ENCODE measurements at regions not wholly inside any gene's neighbourhood (a gene's known extent, or its start where the extent isn't known, plus 50 kb on each side); places are given as distances from the start of the nearest gene placed in this dataset.
"Not testable (repeated sequence)": the region's sequence is repeated elsewhere in the genome, so short reads cannot be mapped to it uniquely, and the experiment has no call there.

GRCh38 chr3:67167481-67167880 is 169.4 kb downstream of the KBTBD8 start:
- no peak for DNase-seq

DNA sequence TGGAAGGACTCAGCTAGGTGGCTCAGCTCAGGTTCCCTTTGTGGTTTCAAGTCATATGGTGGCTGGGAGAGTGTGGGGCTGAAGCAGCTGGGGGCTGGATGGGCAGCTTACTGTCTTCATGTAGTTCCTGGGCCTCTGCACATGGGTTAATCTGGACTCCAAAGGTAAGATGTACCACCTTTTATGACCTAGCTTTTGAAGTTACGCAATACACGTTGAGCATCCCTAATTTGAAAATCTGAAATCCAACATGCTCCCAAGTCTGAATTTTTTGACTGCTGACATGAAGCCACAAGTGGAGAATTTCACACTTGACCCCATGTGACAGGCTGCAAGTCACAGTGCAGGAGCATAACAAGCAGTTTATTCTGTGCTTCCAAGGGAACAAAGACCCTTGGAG is 173.7 kb downstream of the KBTBD8 start:
- DNase-seq = no peak

- not testable (repeated sequence) for DNase-seq
These were observed 175.0 kb downstream of the KBTBD8 start for GRCh38 chr3:67173130-67173529.

DNA sequence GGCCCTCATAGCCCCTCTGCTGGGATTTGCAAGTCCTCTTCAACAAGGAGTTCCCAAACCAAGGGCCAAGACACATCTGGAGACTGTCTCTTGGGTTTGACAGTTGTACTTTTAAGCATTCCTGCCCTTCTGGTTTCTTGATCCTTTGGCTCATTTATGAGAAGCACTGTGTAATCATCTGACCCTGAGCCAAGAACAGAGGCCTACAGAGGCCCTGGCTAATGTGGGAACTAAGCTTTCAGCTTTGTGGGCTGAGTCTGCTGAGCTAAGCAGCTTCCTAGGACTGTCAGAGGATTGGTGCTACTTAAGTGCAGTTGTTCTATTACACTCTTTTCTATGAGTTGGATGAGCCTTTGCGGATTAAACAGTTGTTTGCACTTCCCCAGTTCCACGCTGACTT is 178.3 kb downstream of the KBTBD8 start:
- no peak for DNase-seq

- no peak for DNase-seq
These were observed 194.4 kb downstream of the KBTBD8 start for GRCh38 chr3:67192466-67192865.

DNA sequence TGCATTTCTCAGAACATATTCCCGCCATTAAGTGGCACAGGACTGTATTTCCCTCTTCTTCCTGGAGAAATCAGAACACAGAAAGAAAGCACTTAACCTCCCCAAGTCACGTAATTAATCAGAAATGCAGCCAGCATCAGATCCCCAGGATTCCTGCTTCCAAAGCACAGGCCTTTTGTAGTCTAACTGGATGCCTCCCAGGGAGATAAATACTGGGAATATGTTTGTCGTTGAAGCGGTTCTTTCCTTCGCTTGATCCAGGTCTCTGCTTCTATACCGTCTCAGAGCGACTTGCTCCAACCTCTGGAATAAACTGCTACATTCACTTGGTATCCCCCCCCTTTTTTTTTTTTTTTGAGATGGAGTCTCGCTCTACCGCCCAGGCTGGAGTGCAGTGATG is 198.6 kb downstream of the KBTBD8 start:
- DNase-seq = no peak

DNA sequence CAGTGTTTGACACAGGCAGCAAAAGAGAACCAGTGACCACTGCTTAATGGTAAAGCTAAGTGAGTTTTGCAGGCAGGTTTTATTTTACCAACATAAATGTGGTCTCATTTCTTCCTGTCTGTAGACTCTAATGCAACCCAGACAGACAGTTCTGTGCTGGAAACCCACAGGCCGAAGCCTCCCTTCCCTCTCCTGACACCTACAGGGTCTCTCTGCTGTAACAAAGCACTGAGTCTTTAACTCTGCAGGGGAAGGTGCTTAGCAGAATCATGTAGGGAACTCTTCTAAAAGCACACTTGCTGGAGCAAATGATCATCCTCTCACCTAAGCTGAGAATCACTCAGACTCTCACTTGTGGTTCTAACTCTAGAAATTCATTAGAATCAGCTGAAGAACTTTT is 200.3 kb downstream of the KBTBD8 start:
- no peak for DNase-seq

DNA sequence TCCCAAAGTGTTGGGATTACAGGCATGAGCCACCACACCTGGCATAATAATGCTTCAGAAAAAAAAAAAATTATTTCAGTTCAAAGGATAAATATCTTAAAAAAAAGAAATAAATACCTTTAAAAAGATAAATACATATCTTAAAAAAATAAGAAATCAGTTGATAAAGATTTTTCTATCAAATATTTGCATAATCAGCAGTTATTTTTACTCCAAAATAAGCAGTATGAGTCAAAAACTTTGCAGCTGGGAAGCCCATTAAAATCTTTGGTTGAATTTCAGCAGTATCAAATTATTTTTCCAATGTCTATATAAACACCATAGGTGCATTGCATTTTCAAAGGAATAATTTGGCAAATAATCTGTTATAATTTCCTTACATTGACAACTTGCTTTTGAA is 202.5 kb downstream of the KBTBD8 start:
- DNase-seq = no peak

DNA sequence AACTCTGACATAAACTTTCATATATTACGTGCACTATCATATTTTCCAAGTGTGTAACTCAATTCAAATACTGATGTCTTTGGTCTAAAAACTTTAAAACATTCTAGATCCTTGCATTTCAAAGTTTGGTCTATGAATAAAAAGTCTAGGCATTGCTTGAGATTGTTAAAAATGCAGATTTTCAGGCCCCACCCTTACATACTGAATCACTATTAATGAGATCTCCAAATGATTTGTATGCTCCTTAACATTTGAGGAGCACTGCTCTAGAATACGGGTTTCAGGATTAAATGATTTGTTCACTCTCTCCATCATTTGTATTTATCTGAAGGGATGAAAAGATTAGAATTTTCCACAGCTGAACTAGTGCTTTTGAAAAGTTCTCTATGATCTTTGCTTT is 202.9 kb downstream of the KBTBD8 start:
- no peak for DNase-seq

DNA sequence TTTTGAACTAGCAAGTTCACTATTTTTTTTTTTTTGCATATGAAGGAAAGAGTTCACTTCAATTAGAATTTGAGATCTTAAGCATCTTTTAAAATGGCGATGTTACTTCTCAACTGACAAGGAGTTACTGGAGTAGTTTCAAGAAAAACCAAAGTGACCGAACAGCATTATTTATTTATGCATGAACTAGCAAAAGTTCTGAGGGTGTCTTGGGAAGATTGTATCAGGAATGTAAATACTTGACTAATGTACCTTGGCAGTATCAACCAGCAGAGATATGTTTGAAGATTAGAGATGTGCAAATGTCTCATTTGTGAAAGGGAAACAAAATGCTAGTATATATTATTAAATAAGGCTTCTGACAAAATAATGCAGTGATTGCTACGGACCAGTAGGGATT is 203.9 kb downstream of the KBTBD8 start:
- DNase-seq = no peak

DNA sequence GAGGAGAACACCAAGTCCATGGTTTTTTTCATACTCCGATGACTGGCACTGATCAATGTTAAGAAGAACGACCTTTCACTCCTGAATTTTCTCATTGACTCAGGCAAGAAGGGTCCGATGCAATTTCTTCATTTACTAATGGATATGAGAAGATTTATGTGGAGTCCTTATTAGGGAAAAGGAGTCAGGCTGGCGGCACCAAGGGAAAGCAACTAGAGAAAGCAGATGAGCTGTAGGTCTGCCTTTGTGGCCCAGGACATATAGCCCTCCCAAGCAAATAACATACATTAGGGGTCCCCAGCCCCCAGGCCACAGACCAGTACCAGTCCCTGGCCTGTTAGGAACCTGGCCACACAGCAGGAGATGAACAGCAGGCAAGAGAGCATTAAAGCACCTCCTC is 206.8 kb downstream of the KBTBD8 start:
- DNase-seq = no peak

GRCh38 chr3:67215690-67216089 is 217.6 kb downstream of the KBTBD8 start:
- DNase-seq = no peak

DNA sequence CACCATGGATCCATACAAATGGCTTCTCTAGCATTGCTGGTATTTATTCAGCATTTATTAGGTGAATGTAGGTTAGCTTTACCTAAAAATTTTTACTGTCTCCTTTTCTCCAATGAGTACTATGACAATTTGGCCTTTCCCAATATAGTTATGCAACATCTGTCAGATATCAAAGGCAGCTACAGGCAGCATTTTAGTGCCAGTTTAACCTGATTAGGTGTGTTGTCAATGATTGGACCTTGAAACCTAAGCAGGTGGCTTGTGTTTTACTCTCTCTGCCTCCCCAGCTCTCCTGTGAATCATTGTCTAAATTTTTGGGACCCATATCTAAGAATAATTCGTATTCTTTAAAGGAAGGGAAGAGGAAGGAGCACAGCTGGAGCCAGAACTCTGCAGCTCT is 228.9 kb downstream of the KBTBD8 start:
- DNase-seq = no peak

DNA sequence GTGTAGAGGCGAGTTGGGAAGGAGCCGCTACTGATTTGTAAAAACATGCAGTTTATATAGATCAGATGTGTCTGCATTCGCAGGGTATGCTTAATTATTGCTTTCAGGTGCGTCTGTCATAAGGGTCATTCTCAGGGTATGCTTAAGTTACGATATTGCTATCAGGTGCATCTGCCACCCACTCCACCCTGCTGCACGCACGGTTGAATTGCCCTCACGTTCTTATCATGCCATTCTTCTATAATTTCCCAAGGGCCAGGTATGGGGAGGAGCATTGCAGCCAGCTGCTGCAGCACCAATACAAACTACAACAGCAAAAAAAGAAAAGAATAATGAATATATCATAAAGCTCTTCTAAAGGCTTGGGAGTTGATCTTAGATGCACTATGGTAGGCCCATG is 230.0 kb downstream of the KBTBD8 start:
- DNase-seq = no peak

- DNase-seq = no peak
These were observed 234.5 kb downstream of the KBTBD8 start for GRCh38 chr3:67232642-67233041.

DNA sequence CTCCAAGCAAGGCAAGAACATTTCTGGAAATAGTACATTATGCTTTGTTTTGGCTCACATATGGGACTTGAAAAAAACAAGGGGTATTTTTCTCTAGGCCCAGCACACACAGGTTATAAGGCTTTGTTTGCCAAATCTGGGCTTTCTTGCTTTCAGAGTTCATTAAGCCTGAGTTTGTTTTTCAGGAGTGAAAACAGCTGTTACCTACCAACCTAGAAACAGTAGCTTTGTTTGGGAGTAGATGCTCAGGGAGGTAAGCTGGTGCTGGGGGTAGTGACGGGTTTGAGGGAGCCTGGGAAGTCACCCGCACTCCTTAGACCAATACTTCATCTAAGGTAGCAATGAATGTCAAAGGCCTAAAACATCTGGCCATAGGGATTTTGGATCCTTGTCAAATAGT is 241.2 kb downstream of the KBTBD8 start:
- no peak for DNase-seq

DNA sequence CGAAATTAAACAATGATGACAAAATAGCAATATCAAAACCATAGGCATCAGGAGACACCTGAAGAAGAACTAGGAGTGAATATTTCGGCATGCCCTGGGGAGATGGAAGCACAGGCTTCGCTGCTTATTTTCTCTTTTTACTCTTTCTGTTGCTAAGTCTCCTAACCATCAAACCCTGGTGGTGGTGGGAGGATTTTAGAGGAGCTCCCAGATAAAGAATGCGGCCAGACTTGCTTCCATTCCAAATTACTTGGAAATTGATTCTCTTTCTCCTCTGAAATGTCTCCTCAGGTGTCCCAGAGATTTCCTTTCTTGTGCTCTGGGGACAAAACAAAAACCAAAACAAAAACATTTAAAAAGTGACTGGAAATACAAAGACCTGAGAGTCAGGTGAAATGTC is 243.0 kb downstream of the KBTBD8 start:
- no peak for DNase-seq

- no peak for DNase-seq
These were observed 246.0 kb downstream of the KBTBD8 start for GRCh38 chr3:67244130-67244529.

GRCh38 chr3:67245545-67245944 is 247.4 kb downstream of the KBTBD8 start:
- DNase-seq = no peak

DNA sequence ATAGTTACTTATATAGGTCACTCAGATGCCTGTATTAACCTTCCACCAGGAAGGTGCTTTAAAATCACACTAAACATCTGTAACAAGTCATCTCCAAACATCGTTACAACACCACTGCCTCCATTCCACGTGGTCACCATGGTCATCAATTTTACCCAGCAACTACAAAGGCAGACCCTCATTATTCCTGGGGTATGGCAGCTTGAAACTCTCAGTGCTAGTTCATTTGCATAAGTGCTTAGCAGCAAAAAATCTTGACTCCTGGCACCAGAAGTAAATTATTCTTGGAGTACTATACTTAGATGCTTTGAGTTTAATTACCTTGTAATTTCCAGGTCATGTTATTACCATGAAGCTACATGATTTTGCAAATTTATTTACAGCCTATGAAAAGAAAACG is 250.6 kb downstream of the KBTBD8 start:
- no peak for DNase-seq

DNA sequence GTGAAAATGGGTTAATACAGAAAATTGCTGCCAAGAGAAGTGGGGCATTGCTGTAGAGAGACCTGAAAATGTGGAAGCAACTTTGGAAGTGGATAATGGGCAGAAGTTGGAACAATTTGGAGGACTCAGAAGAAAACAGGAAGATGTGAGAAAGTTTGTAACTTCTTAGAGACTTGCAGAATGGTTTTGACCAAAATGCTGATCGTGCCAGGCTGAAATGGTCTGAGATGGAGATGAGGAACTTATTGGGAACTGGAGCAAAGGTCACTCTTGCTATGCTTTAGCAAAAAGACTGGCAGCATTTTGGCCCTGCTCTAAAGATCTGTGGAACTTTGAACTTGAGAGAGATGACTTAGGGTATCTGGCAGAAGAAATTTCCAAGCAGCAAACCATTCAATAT is 254.8 kb downstream of the KBTBD8 start:
- not testable (repeated sequence) for DNase-seq

GRCh38 chr3:67278015-67278618 is 280.0 kb downstream of the KBTBD8 start:
- DNase-seq = no peak

GRCh38 chr3:67286586-67286985 is 288.5 kb downstream of the KBTBD8 start:
- no peak for DNase-seq

GRCh38 chr3:67288466-67289106 is 290.5 kb downstream of the KBTBD8 start:
- no peak for DNase-seq

DNA sequence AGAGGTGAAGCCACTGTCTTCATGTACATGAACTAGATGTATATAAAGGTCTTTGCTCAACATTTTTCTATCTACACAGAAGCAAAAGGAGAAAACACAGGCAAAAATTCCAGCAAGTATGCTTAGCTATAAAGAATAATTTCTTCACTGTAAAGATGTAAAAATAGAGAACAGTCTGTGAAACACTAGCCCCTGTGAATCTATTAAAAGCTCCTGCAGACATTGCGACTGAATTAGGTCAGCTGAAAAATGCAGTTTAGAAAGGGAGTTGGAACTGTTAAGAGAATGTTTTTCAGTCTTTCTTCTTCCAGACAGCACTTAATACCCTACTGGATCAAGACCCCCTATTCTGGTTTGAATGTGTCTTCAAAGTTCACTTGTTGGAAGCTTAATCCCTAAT is 291.5 kb downstream of the KBTBD8 start:
- DNase-seq = no peak
